ENCODE measurements at regions not wholly inside any gene's neighbourhood (a gene's known extent, or its start where the extent isn't known, plus 50 kb on each side); places are given as distances from the start of the nearest gene placed in this dataset.

DNA sequence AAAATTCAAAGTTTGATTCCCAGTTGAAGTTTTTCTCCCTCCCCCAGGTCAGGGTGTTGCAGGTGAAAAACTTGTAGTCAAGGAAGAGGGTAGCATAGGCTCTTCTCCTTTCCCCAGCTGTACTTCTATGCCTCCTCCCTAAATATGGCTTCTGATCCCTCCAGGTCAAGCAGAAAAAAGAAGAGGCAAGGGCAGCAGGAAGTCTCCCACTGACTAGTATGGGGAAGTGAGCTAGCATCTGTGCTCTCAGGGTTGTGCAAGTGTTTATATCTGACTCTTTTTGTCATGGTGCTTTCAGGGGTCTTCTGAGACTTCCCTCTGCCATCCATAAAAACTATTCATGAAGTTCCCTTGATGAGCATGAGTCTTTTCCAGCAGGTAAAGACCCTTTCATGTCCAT, 76.0 kb downstream of the ATPSCKMT start:
- Histone ChIP-seq H3K4me3 (no peak overlapping the region), H3K9me3 (no peaks in the 10 kb centered on the region), H3K27ac (no peak overlapping the region), H3K4me1 (no peaks in the 10 kb centered on the region), H3K36me3 (no peaks in the 10 kb centered on the region), H3K27me3 (no peaks in the 10 kb centered on the region)
- DNase-seq: no peak
- intact Hi-C loops (cut with DNase I; ENCODE audit: low total_unique reads): no loop called here
- TF ChIP-seq, protein P1, sequence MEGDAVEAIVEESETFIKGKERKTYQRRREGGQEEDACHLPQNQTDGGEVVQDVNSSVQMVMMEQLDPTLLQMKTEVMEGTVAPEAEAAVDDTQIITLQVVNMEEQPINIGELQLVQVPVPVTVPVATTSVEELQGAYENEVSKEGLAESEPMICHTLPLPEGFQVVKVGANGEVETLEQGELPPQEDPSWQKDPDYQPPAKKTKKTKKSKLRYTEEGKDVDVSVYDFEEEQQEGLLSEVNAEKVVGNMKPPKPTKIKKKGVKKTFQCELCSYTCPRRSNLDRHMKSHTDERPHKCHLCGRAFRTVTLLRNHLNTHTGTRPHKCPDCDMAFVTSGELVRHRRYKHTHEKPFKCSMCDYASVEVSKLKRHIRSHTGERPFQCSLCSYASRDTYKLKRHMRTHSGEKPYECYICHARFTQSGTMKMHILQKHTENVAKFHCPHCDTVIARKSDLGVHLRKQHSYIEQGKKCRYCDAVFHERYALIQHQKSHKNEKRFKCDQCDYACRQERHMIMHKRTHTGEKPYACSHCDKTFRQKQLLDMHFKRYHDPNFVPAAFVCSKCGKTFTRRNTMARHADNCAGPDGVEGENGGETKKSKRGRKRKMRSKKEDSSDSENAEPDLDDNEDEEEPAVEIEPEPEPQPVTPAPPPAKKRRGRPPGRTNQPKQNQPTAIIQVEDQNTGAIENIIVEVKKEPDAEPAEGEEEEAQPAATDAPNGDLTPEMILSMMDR (IDR thresholded peaks at IDR 0.05): no peak
- no peak for TF ChIP-seq POLR2A (IDR thresholded peaks at IDR 0.05)

DNA sequence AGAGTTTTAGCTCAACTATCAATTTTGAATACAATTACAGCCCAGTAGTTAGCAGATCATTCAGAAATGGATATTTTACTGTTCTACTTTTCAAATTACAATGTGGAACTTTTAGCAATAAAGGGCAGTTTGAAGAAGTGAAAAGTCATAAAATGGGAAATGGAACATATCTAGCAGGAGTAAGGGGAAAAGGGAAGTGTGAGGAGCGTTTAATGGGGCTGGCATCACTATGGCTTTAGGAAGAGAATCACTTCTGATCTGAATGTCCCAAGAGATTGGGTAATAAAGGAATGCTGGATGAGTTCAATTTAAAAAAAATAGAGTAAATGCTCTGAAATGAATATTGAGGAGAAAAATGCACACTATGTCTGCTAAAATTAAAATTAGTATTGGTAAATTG, 77.4 kb downstream of the ATPSCKMT start:
- H3K27me3 ChIP-seq: no peaks in the 10 kb centered on the region
- no peaks in the 10 kb centered on the region for H3K9me3 ChIP-seq
- H3K4me3 ChIP-seq: no peak overlapping the region
- TF ChIP-seq POLR2A (IDR thresholded peaks at IDR 0.05): no peak
- TF ChIP-seq, protein P1 (IDR thresholded peaks at IDR 0.05): no peak
- no peaks in the 10 kb centered on the region for H3K36me3 ChIP-seq
- H3K4me1 ChIP-seq: no peaks in the 10 kb centered on the region
- no peak for DNase-seq
- intact Hi-C loops (cut with DNase I; ENCODE audit: low total_unique reads): no loop called here
- H3K27ac ChIP-seq: no peak overlapping the region

DNA sequence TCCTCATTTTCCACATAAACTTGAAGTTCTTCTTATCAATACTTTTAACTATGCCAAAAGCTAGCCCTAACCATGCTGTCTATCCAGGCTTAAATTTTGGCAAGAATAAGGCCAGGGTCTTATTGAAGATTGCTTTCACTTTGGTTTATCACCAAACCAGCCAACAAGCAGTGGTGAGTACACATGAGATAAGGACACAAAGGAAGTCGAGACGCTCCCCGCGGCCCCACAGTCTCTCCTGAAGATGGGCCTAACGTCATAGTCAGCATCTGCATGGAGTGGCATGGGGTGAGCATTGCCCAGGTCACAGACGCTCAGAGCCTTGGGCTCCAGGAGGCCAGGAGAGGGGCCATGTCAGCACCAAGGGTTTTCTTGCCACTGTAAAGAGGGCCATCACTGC, 80.3 kb downstream of the ATPSCKMT start:
- Histone ChIP-seq H3K4me3 (no peak overlapping the region), H3K4me1 (no peaks in the 10 kb centered on the region), H3K9me3 (no peaks in the 10 kb centered on the region), H3K27ac (no peak overlapping the region), H3K36me3 (no peaks in the 10 kb centered on the region), H3K27me3 (no peaks in the 10 kb centered on the region)
- DNase-seq: no peak
- intact Hi-C loops (cut with DNase I; ENCODE audit: low total_unique reads): no loop called here
- TF ChIP-seq, protein P1 (IDR thresholded peaks at IDR 0.05): no peak
- TF ChIP-seq POLR2A (IDR thresholded peaks at IDR 0.05): no peak

DNA sequence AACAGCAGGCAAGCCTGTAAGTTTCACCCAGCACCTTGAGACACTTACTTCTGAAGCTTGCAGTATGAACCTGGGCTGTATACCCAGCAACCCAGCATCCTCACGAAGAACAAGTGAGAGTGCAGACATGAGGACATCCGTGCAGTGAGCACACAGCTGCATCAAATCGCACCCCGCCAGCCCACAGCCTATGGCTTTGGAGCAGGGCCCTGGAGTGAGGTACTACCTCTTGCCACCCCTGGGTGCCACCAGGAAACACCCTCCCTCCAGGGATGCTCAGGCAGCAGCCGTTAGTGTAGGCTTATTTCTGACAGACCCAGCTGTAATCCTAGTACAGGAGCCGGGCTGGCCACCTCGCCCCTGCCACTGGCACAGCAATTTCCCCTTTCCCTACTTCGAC, 81.4 kb downstream of the ATPSCKMT start:
- Histone ChIP-seq H3K4me1 (no peaks in the 10 kb centered on the region), H3K4me3 (no peak overlapping the region), H3K27me3 (no peaks in the 10 kb centered on the region), H3K9me3 (no peaks in the 10 kb centered on the region), H3K36me3 (no peaks in the 10 kb centered on the region), H3K27ac (no peak overlapping the region)
- DNase-seq: no peak
- TF ChIP-seq, protein P1 (IDR thresholded peaks at IDR 0.05): no peak
- no peak for TF ChIP-seq POLR2A (IDR thresholded peaks at IDR 0.05)
- intact Hi-C loops (cut with DNase I; ENCODE audit: low total_unique reads): no loop called here

DNA sequence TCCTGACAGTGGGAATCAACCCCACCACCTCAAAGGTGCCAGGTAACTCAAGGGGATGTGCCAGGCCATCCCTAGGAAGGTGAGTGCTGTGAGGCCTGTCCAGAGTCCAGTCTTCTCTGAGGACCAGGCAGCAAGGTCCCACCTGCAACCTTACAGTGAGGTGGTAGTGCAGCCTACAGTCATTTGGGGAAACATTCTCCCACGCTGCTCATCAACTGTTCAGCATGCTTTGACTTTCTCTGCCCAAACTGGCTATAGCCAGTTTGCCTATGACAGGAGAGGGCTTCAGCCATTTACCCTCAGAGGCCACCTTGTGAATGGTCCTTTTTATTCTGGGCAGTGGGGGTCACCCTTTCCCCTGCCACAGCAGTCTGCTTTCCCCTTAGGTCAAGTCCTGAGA, 81.9 kb downstream of the ATPSCKMT start:
- H3K4me1 ChIP-seq: no peaks in the 10 kb centered on the region
- TF ChIP-seq, protein P1 (IDR thresholded peaks at IDR 0.05): no peak
- no peak for TF ChIP-seq POLR2A (IDR thresholded peaks at IDR 0.05)
- no peak for DNase-seq
- no peak overlapping the region for H3K27ac ChIP-seq
- H3K4me3 ChIP-seq: no peak overlapping the region
- no peaks in the 10 kb centered on the region for H3K36me3 ChIP-seq
- H3K27me3 ChIP-seq: no peaks in the 10 kb centered on the region
- no peaks in the 10 kb centered on the region for H3K9me3 ChIP-seq
- intact Hi-C loops (cut with DNase I; ENCODE audit: low total_unique reads): no loop called here

All from uterus (tissue), 3 donors.